ENCODE measurements at regions not wholly inside any gene's neighbourhood (a gene's known extent, or its start where the extent isn't known, plus 50 kb on each side); places are given as distances from the start of the nearest gene placed in this dataset.

DNA sequence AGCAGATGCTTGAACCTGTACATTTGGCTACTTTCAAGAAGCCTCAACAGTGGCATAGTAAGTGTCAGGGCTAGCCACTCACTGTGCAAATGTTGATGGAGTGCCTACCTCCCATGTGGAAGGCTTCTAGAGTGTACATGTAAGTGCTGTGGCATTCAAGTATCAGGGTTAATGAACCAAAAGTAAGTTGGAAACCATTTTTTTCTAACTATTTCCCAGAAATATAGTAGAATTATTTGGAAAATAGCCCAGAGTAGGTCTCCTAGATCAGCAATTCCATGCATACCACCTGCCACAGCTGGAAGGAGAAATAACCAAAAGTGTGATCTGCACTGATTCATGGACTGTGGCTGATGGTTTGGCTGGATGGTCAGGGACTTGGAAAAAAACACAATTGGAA, 53.3 kb downstream of the FOXD1 start:
- no peak overlapping the region for H3K4me3 Mint-ChIP-seq
- H3K9me3 Mint-ChIP-seq: peaks cover 5% of the 10 kb centered on the region
- peaks cover 22% of the 10 kb centered on the region for H3K27me3 Mint-ChIP-seq

DNA sequence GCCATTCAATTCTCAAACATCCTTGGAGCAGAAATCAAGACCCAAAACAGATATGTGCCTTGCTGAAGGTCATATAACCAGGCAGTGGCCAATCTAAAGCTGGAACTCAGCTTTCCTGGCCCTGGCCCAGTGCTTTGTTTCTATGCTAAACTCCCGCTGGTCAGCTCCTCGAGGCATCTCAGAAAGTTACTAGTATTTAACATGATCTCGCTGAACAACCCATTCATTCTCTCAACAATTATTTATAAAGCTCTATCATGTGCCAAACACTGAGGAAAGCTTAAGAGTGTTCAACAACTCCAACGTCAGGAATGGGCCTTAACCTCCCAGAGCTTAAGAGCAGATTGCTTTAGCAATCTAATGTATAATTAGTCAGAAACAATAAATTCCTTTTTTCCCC, 54.0 kb downstream of the FOXD1 start:
- ATAC-seq (replicated peaks): no peak
- Mint-ChIP-seq H3K36me3 (ENCODE audit: low read depth) (no peaks in the 10 kb centered on the region), H3K9me3 (peaks cover 5% of the 10 kb centered on the region), H3K4me3 (no peak overlapping the region), H3K27ac (no peak overlapping the region), H3K4me1 (no peaks in the 10 kb centered on the region), H3K27me3 (peaks cover 21% of the 10 kb centered on the region)

More for the DNA sequence above, 53.3 kb downstream of the FOXD1 start:
- Mint-ChIP-seq H3K27ac (no peak overlapping the region), H3K4me1 (no peaks in the 10 kb centered on the region), H3K36me3 (ENCODE audit: low read depth) (no peaks in the 10 kb centered on the region)
- no peak for ATAC-seq (replicated peaks)

DNA sequence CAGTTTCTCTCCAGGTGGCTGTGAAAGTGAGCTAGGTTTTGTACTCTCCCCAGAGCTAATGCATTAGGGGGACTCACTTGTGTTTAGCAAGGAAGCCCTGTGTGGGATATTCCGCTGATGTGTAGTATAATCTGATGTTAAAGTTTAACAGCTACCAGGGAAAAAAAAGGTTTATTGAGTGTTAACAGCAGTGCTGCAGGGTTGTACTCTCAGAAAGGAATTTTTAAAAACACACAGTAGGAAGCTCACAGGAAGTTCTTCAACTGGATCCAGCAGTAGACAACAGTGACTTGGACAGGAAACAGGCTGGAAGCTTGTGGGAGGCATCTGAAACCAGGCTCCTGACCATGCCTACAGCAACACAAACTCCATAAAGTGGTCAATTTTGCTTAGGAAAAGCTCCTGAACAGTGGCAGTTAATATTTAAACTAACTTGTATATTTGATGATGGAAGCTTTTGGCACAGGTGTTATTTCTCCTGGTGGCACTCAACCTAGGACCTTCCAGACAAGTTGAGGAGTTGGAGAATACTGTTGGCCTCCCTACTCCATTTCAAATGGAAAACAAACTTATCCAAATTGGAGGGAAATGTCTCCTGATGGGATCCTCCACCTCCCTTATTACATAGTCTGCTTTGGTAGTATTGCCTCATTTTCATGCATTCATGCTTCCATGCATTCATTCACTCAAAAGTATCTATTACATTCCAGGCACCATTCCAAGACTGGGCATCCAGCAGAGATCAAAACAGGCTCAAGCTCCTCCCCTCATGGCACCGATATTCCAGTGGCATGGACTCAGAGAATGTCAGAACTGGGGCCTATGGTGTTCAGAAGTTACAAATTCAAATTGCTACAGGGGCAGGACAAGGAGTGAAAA, 54.7 kb downstream of the FOXD1 start:
- no peaks in the 10 kb centered on the region for H3K36me3 Mint-ChIP-seq (ENCODE audit: low read depth)
- peaks cover 21% of the 10 kb centered on the region for H3K27me3 Mint-ChIP-seq
- H3K4me1 Mint-ChIP-seq: no peaks in the 10 kb centered on the region
- peaks cover 5% of the 10 kb centered on the region for H3K9me3 Mint-ChIP-seq
- H3K27ac Mint-ChIP-seq: no peak overlapping the region
- no peak overlapping the region for H3K4me3 Mint-ChIP-seq
- no peak for ATAC-seq (replicated peaks)

DNA sequence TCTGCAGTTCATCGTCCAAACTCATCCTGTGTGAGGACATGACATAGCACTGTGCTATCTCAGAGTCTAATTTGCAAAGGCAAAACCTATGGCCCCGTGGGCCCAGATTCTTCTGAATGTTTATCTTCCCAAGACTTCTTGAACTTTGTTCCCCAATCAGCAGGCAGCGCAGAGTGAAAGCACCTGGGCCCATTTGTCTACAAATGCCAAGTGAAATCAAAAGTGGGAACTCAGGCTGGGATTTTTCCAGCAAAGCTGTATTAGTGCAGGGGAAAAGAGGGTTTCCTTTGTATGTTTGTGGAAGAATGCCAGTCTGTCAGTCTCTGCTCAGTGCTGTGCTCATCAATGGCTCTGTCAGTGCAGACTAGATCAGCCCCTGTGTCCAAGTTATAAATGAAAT, 55.8 kb downstream of the FOXD1 start:
- ATAC-seq (replicated peaks): no peak
- H3K36me3 Mint-ChIP-seq (ENCODE audit: low read depth): no peaks in the 10 kb centered on the region
- peaks cover 20% of the 10 kb centered on the region for H3K27me3 Mint-ChIP-seq
- H3K4me3 Mint-ChIP-seq: no peak overlapping the region
- H3K27ac Mint-ChIP-seq: no peak overlapping the region
- peaks cover 5% of the 10 kb centered on the region for H3K9me3 Mint-ChIP-seq
- H3K4me1 Mint-ChIP-seq: no peaks in the 10 kb centered on the region

DNA sequence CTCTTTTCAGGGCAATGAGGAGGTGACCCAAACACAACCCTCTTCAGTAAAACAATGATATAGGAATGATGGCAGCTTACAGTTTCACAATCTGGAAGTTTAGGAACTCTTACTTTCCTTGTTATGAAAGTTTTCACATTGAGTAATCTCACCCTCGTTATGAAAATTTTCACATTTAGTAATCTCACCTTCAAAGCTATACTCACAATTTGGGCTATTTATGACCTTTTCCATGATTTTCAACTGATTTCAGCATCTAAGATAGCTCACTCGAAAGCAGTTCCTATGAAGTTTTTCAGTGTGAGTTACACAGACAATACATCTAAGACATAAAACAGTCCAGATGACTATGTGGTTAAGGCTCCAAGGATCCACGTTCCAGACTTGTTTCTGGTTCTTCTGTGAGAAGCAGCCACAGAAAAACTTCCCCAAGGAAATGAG, 57.1 kb downstream of the FOXD1 start:
- Mint-ChIP-seq H3K27ac (no peak overlapping the region), H3K27me3 (peaks cover 17% of the 10 kb centered on the region), H3K4me1 (peaks cover 6% of the 10 kb centered on the region), H3K4me3 (no peak overlapping the region), H3K9me3 (peaks cover 5% of the 10 kb centered on the region), H3K36me3 (ENCODE audit: low read depth) (no peaks in the 10 kb centered on the region)
- ATAC-seq (replicated peaks): no peak

DNA sequence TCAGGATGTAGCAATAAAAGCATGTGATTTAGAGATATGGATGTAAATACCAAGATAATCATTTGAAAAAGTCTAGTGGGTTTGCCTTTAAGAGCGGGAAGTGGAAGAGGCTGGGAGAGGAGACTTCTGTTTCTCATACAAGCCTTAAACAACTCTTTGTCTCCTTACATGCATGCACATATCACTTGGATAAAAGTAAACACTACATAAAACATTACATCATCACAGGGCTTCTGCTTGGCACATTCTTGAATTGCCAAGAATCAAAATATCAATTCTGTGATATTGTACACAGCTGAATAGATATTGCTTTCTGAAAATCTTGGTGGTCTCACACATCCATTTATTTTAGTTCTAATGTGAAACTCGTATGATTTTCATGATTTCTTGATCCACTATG, 57.6 kb downstream of the FOXD1 start:
- Mint-ChIP-seq H3K4me1 (peaks cover 6% of the 10 kb centered on the region), H3K9me3 (peaks cover 5% of the 10 kb centered on the region), H3K36me3 (ENCODE audit: low read depth) (no peaks in the 10 kb centered on the region), H3K4me3 (no peak overlapping the region), H3K27me3 (peaks cover 15% of the 10 kb centered on the region), H3K27ac (no peak overlapping the region)
- ATAC-seq (replicated peaks): no peak

DNA sequence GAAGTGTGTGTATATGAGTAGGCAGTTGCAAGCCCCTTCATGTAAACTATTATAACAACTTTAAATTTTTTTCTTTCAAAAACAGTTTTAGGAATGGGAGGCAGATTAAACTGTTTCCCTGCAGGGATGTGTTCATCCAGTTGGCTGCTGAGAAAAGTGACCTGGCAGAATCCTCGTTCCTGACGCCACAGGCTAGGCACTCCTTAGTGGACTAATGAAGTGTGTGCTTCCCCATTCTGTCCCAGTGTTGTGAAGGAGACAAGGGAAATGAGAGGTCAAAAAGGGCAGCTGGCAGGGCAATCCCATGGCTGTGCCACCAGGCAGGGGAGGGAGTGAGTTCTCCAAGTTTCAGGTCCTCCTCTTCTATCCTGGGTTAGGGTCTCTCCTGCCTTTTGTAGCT, 59.8 kb downstream of the FOXD1 start:
- H3K4me1 Mint-ChIP-seq: peaks cover 6% of the 10 kb centered on the region
- H3K36me3 Mint-ChIP-seq (ENCODE audit: low read depth): no peaks in the 10 kb centered on the region
- peaks cover 3% of the 10 kb centered on the region for H3K27me3 Mint-ChIP-seq
- H3K4me3 Mint-ChIP-seq: no peak overlapping the region
- peaks cover 8% of the 10 kb centered on the region for H3K9me3 Mint-ChIP-seq
- no peak overlapping the region for H3K27ac Mint-ChIP-seq
- ATAC-seq (replicated peaks): no peak

DNA sequence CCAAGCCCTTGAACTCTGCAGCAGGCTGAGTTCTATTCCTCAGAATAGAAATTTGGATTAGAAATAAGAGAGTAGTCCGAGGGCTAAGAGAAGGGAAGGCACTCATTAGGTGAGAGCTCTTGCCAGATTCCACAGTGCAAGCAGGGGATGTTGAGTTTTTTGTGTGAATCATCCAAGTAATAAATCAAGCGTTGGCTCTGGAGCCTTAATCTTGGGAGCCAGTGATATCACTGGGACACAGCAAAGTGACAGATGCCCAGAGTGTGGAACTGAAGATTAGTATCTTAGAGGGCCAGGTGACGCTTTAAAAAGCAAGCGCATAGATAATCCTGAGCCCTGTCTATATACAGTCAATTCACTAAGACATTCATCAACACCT, 60.3 kb downstream of the FOXD1 start:
- Mint-ChIP-seq H3K36me3 (ENCODE audit: low read depth) (no peaks in the 10 kb centered on the region), H3K27ac (no peak overlapping the region), H3K4me1 (peaks cover 6% of the 10 kb centered on the region), H3K27me3 (peaks cover 3% of the 10 kb centered on the region), H3K9me3 (peaks cover 8% of the 10 kb centered on the region), H3K4me3 (peak overlapping the region; percentile 32)
- ATAC-seq (replicated peaks): no peak

DNA sequence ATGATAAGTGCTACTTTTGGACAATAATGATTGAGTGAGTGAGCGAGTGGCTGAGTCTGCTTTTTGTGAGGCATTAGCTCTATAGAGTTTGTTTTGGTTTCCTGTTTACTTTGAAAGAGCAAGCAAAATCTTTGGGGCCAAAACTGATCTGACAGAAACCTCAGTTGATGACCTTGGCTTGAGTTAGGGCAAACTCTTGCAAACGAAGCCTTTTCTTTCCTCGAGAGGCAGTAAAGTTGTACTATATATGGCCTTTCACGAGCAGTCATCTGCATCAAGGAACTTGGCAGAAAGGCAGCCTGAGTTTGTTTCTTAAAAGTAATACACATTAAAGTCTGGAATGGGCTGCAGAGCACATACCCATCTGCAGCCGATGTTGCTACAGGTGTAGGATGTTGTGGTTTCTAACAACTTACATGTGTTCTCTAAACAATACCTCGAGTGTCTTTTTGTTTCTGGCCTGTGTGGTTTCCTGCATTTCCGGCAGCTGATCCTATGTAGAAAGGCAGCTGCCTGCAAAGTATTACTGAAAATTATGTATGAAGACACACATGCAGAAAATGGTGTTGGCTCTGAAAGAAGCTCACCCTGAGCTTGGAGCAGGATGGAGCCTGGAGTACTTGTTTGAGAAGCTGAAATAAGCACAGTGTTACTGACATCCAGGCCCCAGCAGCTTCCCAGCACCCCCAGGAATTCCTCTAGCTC, 60.8 kb downstream of the FOXD1 start:
- peaks cover 3% of the 10 kb centered on the region for H3K27me3 Mint-ChIP-seq
- peaks cover 6% of the 10 kb centered on the region for H3K4me1 Mint-ChIP-seq
- H3K9me3 Mint-ChIP-seq: peaks cover 8% of the 10 kb centered on the region
- H3K27ac Mint-ChIP-seq: no peak overlapping the region
- no peaks in the 10 kb centered on the region for H3K36me3 Mint-ChIP-seq (ENCODE audit: low read depth)
- H3K4me3 Mint-ChIP-seq: peak overlapping the region; percentile 32
- ATAC-seq (replicated peaks): peak; percentile 61

DNA sequence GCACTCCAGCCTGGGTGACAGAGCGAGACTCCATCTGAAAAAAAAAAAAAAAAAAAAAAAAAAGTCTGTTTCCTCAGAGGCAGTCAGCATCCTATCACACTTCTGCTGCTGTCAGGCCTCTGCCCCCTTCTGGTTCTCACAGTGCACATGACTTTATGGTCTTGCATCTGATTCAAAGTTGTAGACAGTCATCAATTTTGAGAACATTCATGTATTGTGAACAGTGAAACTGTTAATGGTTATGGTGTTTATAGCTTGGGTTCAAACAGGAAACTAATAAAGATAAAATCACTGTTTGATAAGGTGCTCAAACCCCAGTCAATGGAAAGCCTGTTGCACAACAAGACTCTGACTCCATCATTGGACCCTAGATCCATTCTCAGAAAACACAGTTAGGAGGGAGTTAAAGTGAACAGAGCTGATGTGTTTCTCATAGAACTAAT, 61.4 kb downstream of the FOXD1 start:
- peak; percentile 37 for ATAC-seq (replicated peaks)
- Mint-ChIP-seq H3K4me3 (peak overlapping the region; percentile 32), H3K27me3 (peaks cover 3% of the 10 kb centered on the region), H3K27ac (no peak overlapping the region), H3K9me3 (peaks cover 8% of the 10 kb centered on the region), H3K36me3 (ENCODE audit: low read depth) (no peaks in the 10 kb centered on the region), H3K4me1 (peaks cover 6% of the 10 kb centered on the region)

DNA sequence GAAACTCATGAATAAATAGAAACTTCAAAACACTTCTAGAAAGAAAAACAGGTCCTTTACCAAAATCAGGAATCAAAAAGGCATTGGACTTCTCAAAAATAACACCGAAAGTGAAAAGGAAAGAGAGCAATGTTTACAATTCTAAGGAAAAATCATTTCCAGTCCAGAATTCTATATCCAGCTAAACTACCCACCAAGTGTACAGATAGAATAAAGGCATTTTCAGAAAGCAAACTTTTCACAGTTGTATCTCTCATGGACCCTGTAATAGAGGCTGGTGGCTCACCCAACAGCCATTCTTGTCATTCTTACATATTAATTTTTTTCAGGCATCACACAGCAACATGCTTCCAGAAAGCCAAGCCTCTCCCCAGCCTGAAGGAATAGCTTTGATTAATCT, 63.7 kb downstream of the FOXD1 start:
- Mint-ChIP-seq H3K27me3 (peaks cover 17% of the 10 kb centered on the region), H3K4me1 (peaks cover 6% of the 10 kb centered on the region), H3K4me3 (no peak overlapping the region), H3K36me3 (ENCODE audit: low read depth) (no peaks in the 10 kb centered on the region), H3K27ac (no peak overlapping the region), H3K9me3 (peaks cover 8% of the 10 kb centered on the region)
- no peak for ATAC-seq (replicated peaks)

DNA sequence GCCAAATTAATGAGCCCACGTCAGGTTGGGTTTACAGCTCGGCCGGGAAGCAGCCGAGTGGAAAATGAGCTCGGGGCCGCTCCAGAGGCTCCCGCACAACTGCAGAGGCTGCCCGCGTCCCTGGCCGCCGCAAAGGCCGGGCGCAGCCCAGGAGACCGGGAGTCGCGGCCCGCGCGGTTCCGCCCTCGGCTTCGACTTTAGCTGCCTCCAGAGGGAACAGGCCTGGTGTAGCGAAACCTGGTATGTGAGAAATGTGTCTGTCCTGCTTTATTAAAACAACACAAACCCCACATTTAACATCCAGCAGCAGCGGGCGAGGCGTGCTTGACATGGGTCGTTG, 66.2 kb downstream of the FOXD1 start:
- no peaks in the 10 kb centered on the region for H3K36me3 Mint-ChIP-seq (ENCODE audit: low read depth)
- no peak for ATAC-seq (replicated peaks)
- no peak overlapping the region for H3K27ac Mint-ChIP-seq
- peaks cover 36% of the 10 kb centered on the region for H3K27me3 Mint-ChIP-seq
- H3K4me1 Mint-ChIP-seq: peaks cover 11% of the 10 kb centered on the region
- peaks cover 8% of the 10 kb centered on the region for H3K9me3 Mint-ChIP-seq
- H3K4me3 Mint-ChIP-seq: no peak overlapping the region

DNA sequence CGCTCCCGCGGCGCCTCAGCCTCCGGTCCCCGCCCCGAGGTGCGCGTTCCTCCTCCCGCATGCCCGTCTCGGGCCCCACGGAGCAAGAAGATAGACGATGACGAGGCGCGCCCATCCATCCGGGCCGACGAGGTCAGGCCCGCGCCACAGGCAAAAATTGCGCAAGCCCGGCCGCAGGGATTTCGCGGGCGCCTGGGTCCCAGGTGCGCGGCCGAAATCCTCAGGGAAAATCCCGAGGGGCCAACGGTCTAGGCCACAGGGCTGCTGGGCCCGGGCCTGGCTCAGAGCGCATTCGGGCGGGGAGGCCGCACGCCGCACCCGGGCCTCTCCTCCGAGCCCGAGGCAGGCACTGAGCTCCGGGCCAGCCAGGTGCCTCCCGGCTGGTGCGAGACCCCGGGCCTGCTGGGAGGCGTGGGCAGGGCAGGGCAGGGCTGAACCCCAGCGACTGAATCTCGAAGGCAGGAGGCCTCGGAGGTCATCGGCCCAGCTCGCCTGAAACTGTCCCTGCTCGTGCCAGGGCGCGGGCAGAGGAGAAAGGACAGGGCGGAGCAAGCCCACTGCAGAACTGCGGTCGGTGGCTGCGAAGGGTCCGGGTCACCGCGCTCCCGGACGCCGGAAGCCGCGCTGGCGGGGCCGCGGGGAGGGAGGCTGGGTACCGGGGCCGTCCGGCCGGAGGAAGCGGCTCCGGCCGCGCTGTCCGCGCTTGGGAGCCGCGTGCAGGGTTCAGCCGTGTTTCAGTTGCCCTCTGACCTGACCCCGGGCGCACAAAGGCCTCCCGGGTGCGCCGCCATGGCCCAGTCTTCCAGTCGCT, 66.8 kb downstream of the FOXD1 start:
- Mint-ChIP-seq H3K4me3 (peak overlapping the region; percentile 34), H3K4me1 (peaks cover 8% of the 10 kb centered on the region), H3K9me3 (peaks cover 8% of the 10 kb centered on the region), H3K36me3 (ENCODE audit: low read depth) (no peaks in the 10 kb centered on the region), H3K27ac (no peak overlapping the region), H3K27me3 (peaks cover 41% of the 10 kb centered on the region)
- ATAC-seq (replicated peaks): no peak

DNA sequence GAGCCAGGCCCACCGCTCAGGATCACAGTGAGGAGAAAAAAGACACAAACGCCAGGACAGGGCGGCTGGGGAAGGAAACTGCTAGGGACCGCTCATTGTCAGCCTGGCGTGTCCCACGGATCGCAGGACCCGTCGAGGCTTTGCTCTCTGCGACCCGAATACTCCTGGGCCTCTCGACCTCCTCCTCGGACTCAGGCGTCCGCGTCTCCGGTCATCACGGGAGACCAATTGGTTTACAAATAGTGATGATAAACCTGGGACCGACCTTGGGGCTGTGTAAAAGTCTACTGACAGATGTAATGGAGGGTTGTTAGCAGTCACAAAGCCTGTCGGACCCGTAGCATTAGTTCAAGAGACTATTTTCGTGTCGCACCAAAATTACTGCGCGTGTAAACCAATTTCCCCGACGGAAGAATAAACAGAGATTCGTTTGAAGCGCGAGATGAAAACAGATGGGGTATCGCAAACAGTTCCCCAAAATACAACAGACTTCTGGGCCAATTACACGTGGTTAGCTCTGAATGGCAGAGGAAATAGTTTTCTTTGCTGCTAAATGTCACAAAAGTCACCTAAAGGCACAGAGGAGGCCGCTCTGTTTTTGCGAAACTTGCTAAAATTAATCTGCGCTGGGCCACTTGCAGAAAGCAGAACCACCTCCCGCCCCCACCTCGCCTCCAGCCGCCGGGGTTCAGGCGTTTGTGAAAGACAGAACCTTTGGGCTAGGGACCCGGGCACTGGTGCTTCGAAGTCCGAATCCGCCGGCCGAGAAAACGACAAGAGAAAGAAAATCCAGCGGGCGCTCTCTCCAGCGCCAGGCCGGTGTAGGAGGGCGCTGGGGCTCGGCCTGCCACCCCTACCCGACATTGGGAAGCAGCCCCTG, 67.6 kb downstream of the FOXD1 start:
- no peaks in the 10 kb centered on the region for H3K36me3 Mint-ChIP-seq (ENCODE audit: low read depth)
- peak overlapping the region; percentile 34 for H3K4me3 Mint-ChIP-seq
- H3K4me1 Mint-ChIP-seq: peaks cover 8% of the 10 kb centered on the region
- H3K27me3 Mint-ChIP-seq: peaks cover 46% of the 10 kb centered on the region
- no peak overlapping the region for H3K27ac Mint-ChIP-seq
- ATAC-seq (replicated peaks): no peak
- peaks cover 8% of the 10 kb centered on the region for H3K9me3 Mint-ChIP-seq

Measured in activated T-helper 17 cell treated with anti-CD3 and anti-CD28 coated beads, Interleukin-2, amount 50 U/mL, for 72 hours (primary cell).